ENCODE measurements at regions not wholly inside any gene's neighbourhood (a gene's known extent, or its start where the extent isn't known, plus 50 kb on each side); places are given as distances from the start of the nearest gene placed in this dataset.

- no peak for DNase-seq
Measured at GRCh38 chr13:107743983-107744382, 471.4 kb downstream of the LIG4 start.

- no peak for DNase-seq
Measured at GRCh38 chr13:107743526-107743925, 471.8 kb downstream of the LIG4 start.

GRCh38 chr13:107743100-107743499 is 472.2 kb downstream of the LIG4 start:
- no peak for DNase-seq

GRCh38 chr13:107742544-107742943 is 472.8 kb downstream of the LIG4 start:
- no peak for DNase-seq

- DNase-seq: no peak
Measured at GRCh38 chr13:107738004-107738403, 477.3 kb downstream of the LIG4 start.

GRCh38 chr13:107736731-107737130 is 478.6 kb downstream of the LIG4 start:
- no peak for DNase-seq

GRCh38 chr13:107736170-107736569 is 479.2 kb downstream of the LIG4 start:
- no peak for DNase-seq

- DNase-seq: no peak
Measured at GRCh38 chr13:107734891-107735625, 480.3 kb downstream of the LIG4 start.

- DNase-seq: no peak
Measured at GRCh38 chr13:107733276-107733675, 482.1 kb downstream of the LIG4 start.

GRCh38 chr13:107730813-107731212 is 484.5 kb downstream of the LIG4 start:
- peak in 1 of 2 donors; percentile 52 for DNase-seq

GRCh38 chr13:107721125-107721869 is 494.0 kb downstream of the LIG4 start:
- DNase-seq: no peak

GRCh38 chr13:107716741-107717140 is 498.6 kb downstream of the LIG4 start:
- no peak for DNase-seq

- no peak for DNase-seq
Measured at GRCh38 chr13:107716241-107716640, 499.1 kb downstream of the LIG4 start.

GRCh38 chr13:107715496-107715895 is 499.8 kb downstream of the LIG4 start:
- DNase-seq: no peak

- DNase-seq: no peak
Measured at GRCh38 chr13:107713314-107713713, 502.0 kb downstream of the LIG4 start.

GRCh38 chr13:107712145-107712860 is 503.0 kb downstream of the LIG4 start:
- no peak for DNase-seq

GRCh38 chr13:107690181-107690580 is 525.2 kb downstream of the LIG4 start:
- no peak for DNase-seq

GRCh38 chr13:107685876-107686275 is 529.5 kb downstream of the LIG4 start:
- no peak for DNase-seq

- DNase-seq: no peak
Measured at GRCh38 chr13:107681600-107681999, 533.7 kb downstream of the LIG4 start.

- no peak for DNase-seq
Measured at GRCh38 chr13:107680115-107680514, 535.2 kb downstream of the LIG4 start.

- DNase-seq: no peak
Measured at GRCh38 chr13:107678075-107678689, 537.2 kb downstream of the LIG4 start.

GRCh38 chr13:107675847-107676550 is 539.3 kb downstream of the LIG4 start:
- no peak for DNase-seq
